Activated CD4-positive, alpha-beta T cell treated with anti-CD3 and anti-CD28 coated beads, Interleukin-2, amount 50 U/mL, for 1 hour (primary cell): ENCODE measurements at regions not wholly inside any gene's neighbourhood (a gene's known extent, or its start where the extent isn't known, plus 50 kb on each side); places are given as distances from the start of the nearest gene placed in this dataset.
"Not testable (repeated sequence)": the region's sequence is repeated elsewhere in the genome, so short reads cannot be mapped to it uniquely, and the experiment has no call there.

Source experiments
- DNase-seq: peaks from one replicate; pipeline ENCODE4 v3.0.0-alpha.2; 2020

- DNase-seq, result no peak
Measured at GRCh38 chr10:100664316-100665149, 80.8 kb upstream of the PAX2 start.

- DNase-seq, result not testable (repeated sequence)
Measured at GRCh38 chr10:100666634-100667033, 78.7 kb upstream of the PAX2 start.

GRCh38 chr10:100669616-100670015 lies 75.8 kb upstream of the PAX2 start:
- no peak for DNase-seq

GRCh38 chr10:100670368-100670767 lies 75.0 kb upstream of the PAX2 start:
- no peak for DNase-seq

- DNase-seq, result peak; percentile 58
Measured at GRCh38 chr10:100670828-100671479, 74.4 kb upstream of the PAX2 start.

GRCh38 chr10:100672199-100672598 lies 73.2 kb upstream of the PAX2 start:
- no peak for DNase-seq

- DNase-seq, result no peak
Measured at GRCh38 chr10:100677290-100677945, 68.0 kb upstream of the PAX2 start.

- no peak for DNase-seq
Measured at GRCh38 chr10:100679327-100679726, 66.1 kb upstream of the PAX2 start.

GRCh38 chr10:100683004-100683403 lies 62.4 kb upstream of the PAX2 start:
- no peak for DNase-seq

GRCh38 chr10:100683545-100684300 lies 61.7 kb upstream of the PAX2 start:
- DNase-seq, result no peak

GRCh38 chr10:100684688-100685235 lies 60.6 kb upstream of the PAX2 start:
- DNase-seq, result no peak

GRCh38 chr10:100685331-100685730 lies 60.1 kb upstream of the PAX2 start:
- no peak for DNase-seq

GRCh38 chr10:100687143-100688003 lies 58.0 kb upstream of the PAX2 start:
- DNase-seq, result no peak

- no peak for DNase-seq
Measured at GRCh38 chr10:100688201-100688600, 57.2 kb upstream of the PAX2 start.

GRCh38 chr10:100693821-100694220 lies 51.6 kb upstream of the PAX2 start:
- DNase-seq, result no peak
